ENCODE measurements at regions not wholly inside any gene's neighbourhood (a gene's known extent, or its start where the extent isn't known, plus 50 kb on each side); places are given as distances from the start of the nearest gene placed in this dataset.

GRCh38 chr2:56077359-56077915 is 106.4 kb upstream of the CCDC85A start:
- TF ChIP-seq CTCF (IDR thresholded peaks at IDR 0.05) (peak in 3 of 6 experiments; percentile 17 to 29 (median 19)), POLR2A (IDR thresholded peaks at IDR 0.05) (no peak)
- H3K27ac ChIP-seq, result no peak overlapping the region
- intact Hi-C loops (cut with DNase I), result no loop called here

GRCh38 chr2:56082665-56083064 is 101.1 kb upstream of the CCDC85A start:
- Histone ChIP-seq H3K9me3 (replicated peaks in 1 of 3) (no peaks in the 10 kb centered on the region), H3K27me3 (no peaks in the 10 kb centered on the region), H3K4me3 (no peak overlapping the region), H3K36me3 (replicated peaks in 1 of 2) (no peaks in the 10 kb centered on the region), H3K27ac (no peak overlapping the region), H3K4me1 (replicated peaks in 1 of 2) (no peaks in the 10 kb centered on the region)
- DNase-seq, result no peak
- TF ChIP-seq CTCF (IDR thresholded peaks at IDR 0.05), result no peak
- TF ChIP-seq POLR2A (IDR thresholded peaks at IDR 0.05), result no peak
- intact Hi-C loops (cut with DNase I), result no loop called here
- 61 to 75% (median 65%) methylated on average over 4 of the region's 4 CpGs for WGBS, 4 donors

More at GRCh38 chr2:56077359-56077915, 106.4 kb upstream of the CCDC85A start:
- H3K27me3 ChIP-seq, result no peaks in the 10 kb centered on the region
- 55 to 71% (median 64%) methylated on average over 6 of the region's 6 CpGs for WGBS, 4 donors
- H3K4me1 ChIP-seq (replicated peaks in 1 of 2), result no peaks in the 10 kb centered on the region
- peak in 1 of 7 donors; percentile 66 for DNase-seq
- H3K9me3 ChIP-seq (replicated peaks in 1 of 3), result no peaks in the 10 kb centered on the region
- H3K4me3 ChIP-seq, result no peak overlapping the region
- no peaks in the 10 kb centered on the region for H3K36me3 ChIP-seq (replicated peaks in 1 of 2)

GRCh38 chr2:56084111-56084901 is 99.5 kb upstream of the CCDC85A start:
- H3K4me1 ChIP-seq (replicated peaks in 1 of 2), result no peaks in the 10 kb centered on the region

More at GRCh38 chr2:56084111-56084901, 99.5 kb upstream of the CCDC85A start:
- Histone ChIP-seq H3K27ac (no peak overlapping the region), H3K4me3 (no peak overlapping the region), H3K36me3 (replicated peaks in 1 of 2) (no peaks in the 10 kb centered on the region), H3K9me3 (replicated peaks in 1 of 3) (no peaks in the 10 kb centered on the region), H3K27me3 (no peaks in the 10 kb centered on the region)
- DNase-seq, result no peak
- intact Hi-C loops (cut with DNase I), result no loop called here
- 58 to 60% (median 60%) methylated on average over 5 of the region's 5 CpGs for WGBS, 4 donors
- TF ChIP-seq POLR2A (IDR thresholded peaks at IDR 0.05) (no peak), CTCF (IDR thresholded peaks at IDR 0.05) (no peak)

Data from adrenal gland (tissue), 9 donors.